NB4 (cell line): ENCODE measurements at regions not wholly inside any gene's neighbourhood (a gene's known extent, or its start where the extent isn't known, plus 50 kb on each side); places are given as distances from the start of the nearest gene placed in this dataset.

Source experiments
- MYC ChIP-seq: IDR thresholded peaks from 2 replicates; pipeline ENCODE4 v1.6.1; 2011; ENCODE audit warnings: low read depth, low read length
- POLR2A ChIP-seq: IDR thresholded peaks from 2 replicates; pipeline ENCODE4 v1.6.1; 2011; ENCODE audit warnings: mild to moderate bottlenecking; ENCODE audit not compliant: insufficient read length; ENCODE audit errors: extremely low read depth
- TF ChIP-seq, protein P1 (sequence below): IDR thresholded peaks from one replicate; pipeline ENCODE4 v1.5.1; 2012; ENCODE audit warnings: low read depth, low read length
- TF ChIP-seq, protein P2 (sequence below): IDR thresholded peaks from 2 replicates; pipeline ENCODE4 v1.6.1; 2011; ENCODE audit warnings: low read depth, low read length

DNA sequence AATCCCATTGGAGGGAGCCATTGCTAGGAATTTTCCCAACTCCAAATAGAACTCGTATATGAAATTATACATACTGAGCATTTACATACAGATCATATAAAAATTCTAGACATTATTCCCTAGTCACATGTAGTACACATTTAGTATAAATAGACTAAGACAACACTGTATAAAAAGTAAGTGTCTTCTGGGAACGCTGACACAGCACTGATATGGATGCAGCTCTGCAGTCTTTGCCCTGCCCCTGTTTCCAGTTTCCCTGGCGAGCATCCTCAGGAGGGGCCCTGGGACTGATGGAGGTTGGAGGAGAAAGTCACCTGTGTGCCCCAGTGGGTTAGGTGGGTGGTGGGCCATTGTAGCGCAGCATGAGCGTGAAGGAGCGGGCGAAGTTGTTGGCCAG, 97.8 kb upstream of the CLMN start:
- TF ChIP-seq MYC, result no peak
- TF ChIP-seq, protein P1, sequence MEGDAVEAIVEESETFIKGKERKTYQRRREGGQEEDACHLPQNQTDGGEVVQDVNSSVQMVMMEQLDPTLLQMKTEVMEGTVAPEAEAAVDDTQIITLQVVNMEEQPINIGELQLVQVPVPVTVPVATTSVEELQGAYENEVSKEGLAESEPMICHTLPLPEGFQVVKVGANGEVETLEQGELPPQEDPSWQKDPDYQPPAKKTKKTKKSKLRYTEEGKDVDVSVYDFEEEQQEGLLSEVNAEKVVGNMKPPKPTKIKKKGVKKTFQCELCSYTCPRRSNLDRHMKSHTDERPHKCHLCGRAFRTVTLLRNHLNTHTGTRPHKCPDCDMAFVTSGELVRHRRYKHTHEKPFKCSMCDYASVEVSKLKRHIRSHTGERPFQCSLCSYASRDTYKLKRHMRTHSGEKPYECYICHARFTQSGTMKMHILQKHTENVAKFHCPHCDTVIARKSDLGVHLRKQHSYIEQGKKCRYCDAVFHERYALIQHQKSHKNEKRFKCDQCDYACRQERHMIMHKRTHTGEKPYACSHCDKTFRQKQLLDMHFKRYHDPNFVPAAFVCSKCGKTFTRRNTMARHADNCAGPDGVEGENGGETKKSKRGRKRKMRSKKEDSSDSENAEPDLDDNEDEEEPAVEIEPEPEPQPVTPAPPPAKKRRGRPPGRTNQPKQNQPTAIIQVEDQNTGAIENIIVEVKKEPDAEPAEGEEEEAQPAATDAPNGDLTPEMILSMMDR, result no peak
- no peak for TF ChIP-seq POLR2A
- TF ChIP-seq, protein P2, sequence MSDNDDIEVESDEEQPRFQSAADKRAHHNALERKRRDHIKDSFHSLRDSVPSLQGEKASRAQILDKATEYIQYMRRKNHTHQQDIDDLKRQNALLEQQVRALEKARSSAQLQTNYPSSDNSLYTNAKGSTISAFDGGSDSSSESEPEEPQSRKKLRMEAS, result no peak
